Duodenal mucosa (tissue), 2 donors: ENCODE measurements at regions not wholly inside any gene's neighbourhood (a gene's known extent, or its start where the extent isn't known, plus 50 kb on each side); places are given as distances from the start of the nearest gene placed in this dataset.

Source experiments
- H3K27ac ChIP-seq: one replicate; pipeline ENCODE4 v1.7.0; 2013; ENCODE audit warnings: low read depth, low read length
- H3K27me3 ChIP-seq, 2 donors: one replicate each; pipeline ENCODE4 v1.7.0; 2013; ENCODE audit warnings: low read length in 2 of 2, control low read depth in 1 of 2; ENCODE audit not compliant: insufficient read depth in 2 of 2, control insufficient read depth in 1 of 2
- H3K36me3 ChIP-seq, 2 donors: one replicate each; pipeline ENCODE4 v1.7.0; 2013; ENCODE audit warnings: low read length in 2 of 2, control low read depth in 1 of 2; ENCODE audit not compliant: insufficient read depth in 2 of 2, control insufficient read depth in 1 of 2
- H3K4me1 ChIP-seq, 2 donors: one replicate each; pipeline ENCODE4 v1.7.0; 2013; ENCODE audit warnings: low read length in 2 of 2, control low read depth in 1 of 2; ENCODE audit not compliant: insufficient read depth in 2 of 2, control insufficient read depth in 1 of 2
- H3K4me3 ChIP-seq, 2 donors: one replicate each; pipeline ENCODE4 v1.7.0; 2013; ENCODE audit warnings: low read length in 2 of 2, low read depth in 1 of 2
- H3K9ac ChIP-seq, 2 donors: one replicate each; pipeline ENCODE4 v1.7.0; 2013; ENCODE audit warnings: low read length in 2 of 2, low read depth in 1 of 2
- H3K9me3 ChIP-seq, 2 donors: one replicate each; pipeline ENCODE4 v1.7.0; 2013; ENCODE audit warnings: low read length in 2 of 2, control low read depth in 1 of 2; ENCODE audit not compliant: control insufficient read depth in 1 of 2

DNA sequence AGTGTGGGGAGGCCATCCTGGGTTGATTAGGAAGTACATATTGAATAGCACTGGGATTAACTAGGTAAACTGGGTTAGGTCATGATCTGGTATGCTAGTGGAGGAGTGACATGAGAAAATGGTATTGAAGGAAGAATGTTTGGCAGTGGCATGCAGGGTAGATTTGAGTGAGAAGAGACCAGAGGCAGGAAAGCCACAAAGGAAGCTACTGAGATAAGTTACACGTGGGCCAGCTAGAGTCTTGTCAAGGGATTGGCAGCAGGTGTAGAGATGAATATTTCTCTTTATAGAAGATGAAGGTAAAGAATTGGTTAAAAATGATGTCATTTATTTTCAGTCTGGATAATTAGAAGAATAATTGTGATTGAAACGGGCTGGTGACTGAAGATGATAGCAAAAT lies 91.0 kb upstream of the TPRG1 start:
- Histone ChIP-seq H3K4me1 (no peaks in the 10 kb centered on the region), H3K9ac (no peak overlapping the region), H3K9me3 (no peaks in the 10 kb centered on the region), H3K4me3 (no peak overlapping the region), H3K27me3 (no peaks in the 10 kb centered on the region), H3K36me3 (no peaks in the 10 kb centered on the region), H3K27ac (no peak overlapping the region)

DNA sequence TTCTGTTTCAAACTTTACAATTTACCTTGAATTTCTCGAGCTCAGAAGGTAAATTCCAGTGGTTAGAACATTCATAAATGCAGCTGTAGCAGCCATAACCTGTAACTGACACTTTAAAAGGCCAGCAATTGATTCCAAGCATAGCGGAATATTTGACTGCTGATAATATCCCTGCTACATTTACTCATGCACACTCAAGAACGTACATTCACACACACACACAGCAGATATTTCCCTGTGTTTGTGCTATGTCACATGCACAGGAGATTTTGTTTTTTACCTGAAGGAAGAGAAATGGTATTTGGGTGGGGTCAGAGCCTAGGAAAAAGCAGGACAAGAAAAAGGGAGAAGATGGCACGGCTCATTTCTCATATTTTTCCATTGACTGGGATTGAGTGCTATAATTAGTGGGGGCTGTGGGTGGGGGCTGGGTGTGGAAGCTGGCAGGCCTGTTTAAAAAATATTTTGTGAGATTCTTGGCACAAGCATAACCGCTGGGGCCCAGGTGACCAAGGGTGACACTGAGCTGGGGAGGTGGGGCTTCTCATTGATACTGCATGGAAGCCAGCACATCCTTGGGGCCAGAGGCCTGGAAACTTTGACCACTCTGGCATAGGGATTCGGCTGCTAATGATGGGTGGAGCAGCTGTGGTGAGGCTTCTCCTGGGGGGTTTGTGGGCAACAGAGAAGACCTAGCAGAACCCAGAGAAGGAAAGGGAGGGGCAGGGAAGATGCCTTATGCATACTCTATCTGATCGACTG lies 88.9 kb upstream of the TPRG1 start:
- Histone ChIP-seq H3K9ac (no peak overlapping the region), H3K27me3 (no peaks in the 10 kb centered on the region), H3K4me1 (no peaks in the 10 kb centered on the region), H3K4me3 (no peak overlapping the region), H3K27ac (no peak overlapping the region), H3K36me3 (no peaks in the 10 kb centered on the region), H3K9me3 (no peaks in the 10 kb centered on the region)

DNA sequence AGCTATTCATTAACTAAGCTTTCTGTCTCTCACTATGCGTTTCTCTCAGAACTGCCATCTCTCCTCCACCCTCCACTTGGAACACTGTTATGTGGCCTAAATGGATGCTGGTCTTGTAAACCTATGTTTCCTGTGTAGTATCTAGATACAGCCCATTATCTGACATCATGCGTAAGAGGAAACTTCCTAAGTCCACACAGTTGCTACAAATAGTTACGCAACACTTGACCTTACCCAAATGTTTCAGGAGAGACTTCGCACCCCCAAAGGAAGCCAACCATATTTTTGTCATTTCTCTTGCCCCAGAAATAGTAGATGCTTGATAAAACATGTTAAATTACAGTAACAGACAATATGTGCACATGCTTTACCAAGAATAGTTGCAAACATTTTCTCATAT lies 87.2 kb upstream of the TPRG1 start:
- H3K4me3 ChIP-seq, result no peak overlapping the region
- no peak overlapping the region for H3K9ac ChIP-seq
- H3K36me3 ChIP-seq, result no peaks in the 10 kb centered on the region
- no peaks in the 10 kb centered on the region for H3K4me1 ChIP-seq
- H3K27me3 ChIP-seq, result no peaks in the 10 kb centered on the region
- no peak overlapping the region for H3K27ac ChIP-seq
- H3K9me3 ChIP-seq, result no peaks in the 10 kb centered on the region

DNA sequence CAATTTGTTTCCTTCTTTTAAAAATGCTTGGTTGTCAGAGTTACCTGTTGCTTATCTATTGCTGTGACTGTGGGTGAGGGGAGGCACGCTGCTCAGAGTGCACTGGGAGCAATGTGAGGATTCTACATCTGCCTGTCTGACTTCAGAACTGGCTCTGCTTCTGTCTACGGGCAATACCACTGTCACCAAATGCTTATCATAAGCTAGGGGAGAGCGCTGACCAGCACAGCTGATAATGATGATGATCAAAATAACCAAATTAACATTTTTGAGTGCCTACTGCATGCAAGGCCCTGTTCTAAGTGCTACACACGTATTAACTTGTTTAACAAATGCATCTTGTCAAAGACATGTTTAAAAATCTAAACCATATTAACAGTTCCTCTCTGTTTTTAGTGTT lies 79.2 kb upstream of the TPRG1 start:
- Histone ChIP-seq H3K36me3 (no peaks in the 10 kb centered on the region), H3K4me3 (no peak overlapping the region), H3K4me1 (no peaks in the 10 kb centered on the region), H3K9ac (no peak overlapping the region), H3K27ac (no peak overlapping the region), H3K9me3 (no peaks in the 10 kb centered on the region), H3K27me3 (no peaks in the 10 kb centered on the region)

DNA sequence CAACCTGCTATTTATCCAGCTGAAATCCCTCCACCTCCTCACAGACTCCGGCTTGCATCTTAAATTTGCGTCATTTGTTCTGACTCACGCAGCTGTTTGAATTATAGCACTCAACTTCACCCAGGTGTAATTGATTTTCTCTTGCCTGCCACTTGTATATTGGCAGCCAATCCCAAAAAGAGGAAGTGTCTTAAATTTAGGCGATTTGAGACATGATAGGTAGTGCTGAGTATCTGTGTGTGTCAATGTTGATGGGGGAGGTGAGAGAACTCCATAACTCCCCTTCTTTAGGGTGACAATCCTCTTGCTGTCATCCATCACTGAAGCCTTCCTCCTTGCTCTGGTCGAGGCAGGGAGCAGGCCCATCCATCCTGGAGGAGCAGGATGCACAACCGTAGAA lies 77.2 kb upstream of the TPRG1 start:
- Histone ChIP-seq H3K9ac (no peak overlapping the region), H3K27me3 (no peaks in the 10 kb centered on the region), H3K4me1 (no peaks in the 10 kb centered on the region), H3K27ac (no peak overlapping the region), H3K4me3 (no peak overlapping the region), H3K36me3 (no peaks in the 10 kb centered on the region), H3K9me3 (no peaks in the 10 kb centered on the region)

DNA sequence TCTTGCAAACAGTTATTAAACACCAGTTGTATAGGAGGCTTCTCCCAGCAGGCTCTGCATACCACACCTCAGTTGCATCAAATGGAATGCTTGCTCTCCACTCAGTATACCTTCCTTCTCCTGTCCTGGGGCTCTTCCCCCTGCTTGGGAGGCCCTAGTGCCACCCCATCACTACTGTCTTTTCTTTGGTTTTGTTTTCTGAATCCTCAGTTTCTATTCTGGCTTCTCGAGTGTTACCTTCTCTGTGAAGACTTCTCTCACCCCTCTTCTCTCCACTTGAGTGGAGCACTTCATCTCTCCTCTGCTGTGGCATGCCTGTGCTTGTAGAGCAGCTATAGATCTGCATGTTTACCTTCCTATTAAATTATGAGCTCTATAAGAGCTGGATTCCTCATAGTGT lies 75.7 kb upstream of the TPRG1 start:
- Histone ChIP-seq H3K4me1 (no peaks in the 10 kb centered on the region), H3K4me3 (no peak overlapping the region), H3K9ac (no peak overlapping the region), H3K27ac (no peak overlapping the region), H3K36me3 (no peaks in the 10 kb centered on the region), H3K9me3 (no peaks in the 10 kb centered on the region), H3K27me3 (no peaks in the 10 kb centered on the region)

DNA sequence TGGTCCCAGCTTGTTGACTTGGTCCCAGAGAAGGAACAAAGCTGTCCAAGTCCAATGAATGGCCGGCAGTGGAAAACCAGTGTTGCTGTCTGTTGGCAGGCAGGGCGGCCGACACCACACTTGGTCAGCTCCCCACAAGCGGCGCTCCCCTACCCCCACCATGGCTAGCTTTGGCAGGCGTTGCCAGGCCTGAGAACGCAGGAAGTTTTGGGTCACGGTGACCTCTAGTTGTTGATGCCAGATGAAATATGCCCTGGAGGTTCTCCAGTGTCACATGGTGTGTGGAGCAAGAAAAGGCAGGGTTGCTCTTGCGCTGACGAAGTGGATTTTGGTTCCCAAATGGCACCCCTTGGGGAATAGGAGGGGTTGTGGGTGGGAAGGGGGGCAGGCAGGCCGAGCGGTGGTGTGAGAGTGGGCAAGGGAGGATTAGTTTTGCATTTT lies 72.7 kb upstream of the TPRG1 start:
- H3K4me3 ChIP-seq, result no peak overlapping the region
- no peak overlapping the region for H3K9ac ChIP-seq
- no peaks in the 10 kb centered on the region for H3K27me3 ChIP-seq
- H3K4me1 ChIP-seq, result no peaks in the 10 kb centered on the region
- no peaks in the 10 kb centered on the region for H3K9me3 ChIP-seq
- H3K36me3 ChIP-seq, result no peaks in the 10 kb centered on the region
- no peak overlapping the region for H3K27ac ChIP-seq

DNA sequence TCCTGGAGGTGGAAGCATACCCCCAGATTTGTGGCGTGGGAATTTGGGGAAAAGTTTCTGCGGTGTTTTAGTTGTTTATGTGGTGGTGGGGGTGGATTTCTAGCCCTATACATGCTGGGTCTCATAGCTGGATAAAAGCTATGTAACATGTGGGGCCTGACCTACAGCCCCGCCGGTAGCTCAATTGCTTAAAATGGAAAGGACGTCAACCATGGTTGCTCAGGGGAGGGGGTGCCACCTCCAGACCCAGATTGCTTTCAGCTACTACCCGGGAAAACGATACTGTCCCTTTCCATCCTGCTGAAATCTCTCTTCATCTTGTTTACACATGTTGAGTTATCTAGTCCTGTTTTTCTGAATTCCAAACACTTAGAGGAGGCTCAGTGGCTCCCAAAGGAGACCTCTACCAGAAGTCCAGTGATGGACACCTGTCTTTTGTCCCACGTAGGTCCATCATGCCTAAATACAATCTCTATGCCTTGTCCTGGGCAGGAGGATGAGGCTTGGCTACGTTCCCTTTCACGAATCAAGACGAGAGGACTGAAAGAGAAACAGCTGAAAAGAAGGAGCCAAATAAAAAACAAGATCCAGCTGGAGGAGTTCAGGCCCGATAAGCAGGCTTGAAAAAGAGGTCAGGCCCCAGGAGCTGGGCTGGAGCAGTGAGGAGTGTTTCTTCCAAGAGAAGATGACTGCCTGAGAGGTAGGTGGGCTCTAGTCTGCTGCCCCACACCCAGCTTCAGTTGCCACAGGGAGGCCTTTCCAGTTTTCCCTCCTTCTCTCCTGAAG lies 72.1 kb upstream of the TPRG1 start:
- Histone ChIP-seq H3K36me3 (no peaks in the 10 kb centered on the region), H3K9ac (no peak overlapping the region), H3K9me3 (no peaks in the 10 kb centered on the region), H3K4me3 (no peak overlapping the region), H3K27ac (no peak overlapping the region), H3K27me3 (no peaks in the 10 kb centered on the region), H3K4me1 (no peaks in the 10 kb centered on the region)

DNA sequence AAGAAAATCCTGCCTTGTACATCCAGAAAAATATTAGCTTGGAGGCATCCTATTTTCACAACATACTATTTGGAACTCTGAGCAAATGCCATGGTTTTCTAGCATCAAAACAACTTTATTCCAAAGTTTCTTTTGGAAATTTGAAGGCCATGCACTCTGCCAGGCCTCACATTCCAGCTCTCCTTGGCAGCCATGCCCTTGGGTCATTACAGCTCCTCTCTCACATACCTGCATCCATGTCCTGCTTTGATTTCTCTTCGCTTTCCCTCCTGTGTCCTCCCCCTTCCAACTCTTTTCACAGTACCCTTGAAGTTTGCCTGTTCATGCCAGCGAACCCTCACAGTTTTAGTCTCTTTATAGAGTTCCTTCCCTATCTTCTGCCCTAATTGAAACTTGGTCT lies 70.9 kb upstream of the TPRG1 start:
- no peak overlapping the region for H3K4me3 ChIP-seq
- no peak overlapping the region for H3K9ac ChIP-seq
- no peaks in the 10 kb centered on the region for H3K36me3 ChIP-seq
- no peaks in the 10 kb centered on the region for H3K9me3 ChIP-seq
- H3K4me1 ChIP-seq, result no peaks in the 10 kb centered on the region
- H3K27ac ChIP-seq, result no peak overlapping the region
- no peaks in the 10 kb centered on the region for H3K27me3 ChIP-seq

DNA sequence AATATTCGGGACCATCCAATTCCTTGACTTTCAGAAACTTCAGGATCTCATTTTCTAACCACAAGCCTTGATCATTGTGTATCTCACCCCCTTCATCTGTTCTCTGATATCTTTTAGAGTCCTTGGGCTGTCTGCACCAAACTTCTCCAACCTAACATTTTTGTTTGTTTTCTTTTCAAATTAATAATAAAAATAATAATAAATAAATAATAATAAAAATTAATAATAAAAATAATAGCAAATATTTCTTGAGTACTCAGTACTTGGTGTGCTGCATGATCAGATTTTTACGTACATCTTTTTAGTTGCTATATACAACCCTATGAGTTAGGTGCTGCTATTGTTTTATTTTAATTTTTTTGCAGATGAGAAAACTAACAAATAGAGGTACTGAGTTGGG lies 70.2 kb upstream of the TPRG1 start:
- H3K27ac ChIP-seq, result no peak overlapping the region

More for the DNA sequence above, 70.2 kb upstream of the TPRG1 start:
- Histone ChIP-seq H3K9ac (no peak overlapping the region), H3K4me1 (no peaks in the 10 kb centered on the region), H3K36me3 (no peaks in the 10 kb centered on the region), H3K4me3 (no peak overlapping the region), H3K9me3 (no peaks in the 10 kb centered on the region), H3K27me3 (no peaks in the 10 kb centered on the region)
